HG03108 (cell line): ENCODE measurements at regions not wholly inside any gene's neighbourhood (a gene's known extent, or its start where the extent isn't known, plus 50 kb on each side); places are given as distances from the start of the nearest gene placed in this dataset.

Experiments used
- ATAC-seq: cut with Tn5 transposase; IDR thresholded peaks from one replicate; pipeline ENCODE4 v1.9.1; 2021; ENCODE audit warnings: moderate library complexity; ENCODE audit not compliant: unreplicated experiment

- ATAC-seq: no peak
These were observed 465.0 kb upstream of the ATP2B1 start for GRCh38 chr12:90173499-90174197.

- ATAC-seq: no peak
These were observed 463.9 kb upstream of the ATP2B1 start for GRCh38 chr12:90172524-90172923.

GRCh38 chr12:90170740-90171139 lies 462.1 kb upstream of the ATP2B1 start:
- no peak for ATAC-seq

GRCh38 chr12:90167518-90168208 lies 459.0 kb upstream of the ATP2B1 start:
- ATAC-seq: no peak

- ATAC-seq: no peak
These were observed 458.0 kb upstream of the ATP2B1 start for GRCh38 chr12:90166671-90167070.

- no peak for ATAC-seq
These were observed 457.4 kb upstream of the ATP2B1 start for GRCh38 chr12:90166012-90166411.

DNA sequence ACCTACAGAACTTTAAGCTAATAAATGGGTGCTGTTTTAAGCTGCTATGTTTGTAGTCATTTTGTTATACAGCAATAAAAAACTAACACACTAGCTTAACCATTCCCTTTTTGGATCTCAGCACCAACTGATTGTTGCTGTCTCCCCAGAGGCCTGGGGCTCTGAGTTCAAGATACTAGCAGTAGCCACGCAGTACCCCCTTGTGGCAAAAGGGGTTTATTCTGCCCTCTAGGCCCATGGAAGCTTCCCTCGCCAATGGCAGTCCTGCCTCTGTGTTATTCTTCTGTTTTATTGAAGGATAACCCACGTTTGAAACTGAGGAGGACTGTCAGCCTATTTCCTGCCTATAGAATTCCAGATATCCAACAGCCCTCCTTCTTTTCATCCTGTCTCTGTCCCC lies 455.3 kb upstream of the ATP2B1 start:
- ATAC-seq: no peak

GRCh38 chr12:90153827-90154226 lies 445.2 kb upstream of the ATP2B1 start:
- ATAC-seq: no peak

GRCh38 chr12:90152897-90153624 lies 444.4 kb upstream of the ATP2B1 start:
- ATAC-seq: no peak

- ATAC-seq: no peak
These were observed 442.9 kb upstream of the ATP2B1 start for GRCh38 chr12:90151491-90152015.

DNA sequence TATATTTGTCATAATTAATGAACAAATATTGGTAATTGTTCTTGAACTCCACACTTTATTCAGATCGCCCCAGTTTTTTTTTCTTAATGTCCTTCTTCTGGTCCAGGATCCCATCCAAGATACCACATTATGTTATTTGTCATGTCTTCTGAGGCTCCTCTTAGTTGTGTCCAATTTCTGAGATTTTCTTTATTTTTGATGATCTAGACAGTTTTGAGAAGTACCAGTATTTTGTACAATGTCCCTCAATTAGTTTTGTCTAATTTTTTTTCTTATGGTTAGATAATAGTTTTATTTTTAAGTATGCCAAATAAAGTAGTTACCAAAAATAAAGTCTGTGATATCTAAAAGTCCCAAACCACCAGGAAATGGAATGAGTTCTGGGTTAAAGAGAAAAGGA lies 440.8 kb upstream of the ATP2B1 start:
- ATAC-seq: no peak

GRCh38 chr12:90129366-90130030 lies 420.9 kb upstream of the ATP2B1 start:
- ATAC-seq: no peak

DNA sequence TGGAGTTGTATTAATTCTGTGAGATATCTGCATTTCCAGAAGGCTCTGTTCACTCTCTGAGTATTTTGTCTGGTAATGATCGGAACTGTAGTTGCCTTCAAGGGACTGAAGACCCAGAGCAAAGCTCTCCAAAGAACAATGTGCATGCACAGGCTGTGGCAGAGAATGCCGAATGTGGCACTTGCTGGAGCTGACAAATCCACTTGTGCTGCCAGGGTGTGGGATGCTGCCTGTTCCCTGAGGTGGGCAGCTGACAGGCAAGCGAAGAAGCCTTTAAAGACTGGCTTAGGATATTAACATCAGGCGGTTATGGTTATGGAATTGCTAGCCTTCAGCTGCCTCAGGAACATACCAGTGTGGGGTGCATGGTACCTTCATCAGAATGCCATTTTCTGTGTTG lies 419.9 kb upstream of the ATP2B1 start:
- no peak for ATAC-seq

DNA sequence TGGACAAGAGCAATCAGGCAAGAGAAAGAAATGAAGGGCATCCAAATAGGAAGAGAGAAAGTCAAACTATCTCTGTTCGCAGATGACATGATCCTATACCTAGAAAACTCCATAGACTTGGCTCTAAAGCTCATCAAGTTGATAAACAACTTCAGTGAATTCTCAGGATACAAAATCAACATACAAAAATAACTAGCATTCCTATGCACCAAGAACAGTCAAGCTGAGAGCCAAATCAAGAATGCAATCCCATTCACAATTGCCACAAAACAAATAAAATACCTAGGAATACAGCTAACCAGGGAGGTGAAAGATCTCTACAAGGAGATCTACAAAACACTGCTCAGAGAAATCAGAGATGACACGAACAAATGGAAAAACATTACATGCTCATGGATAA lies 417.5 kb upstream of the ATP2B1 start:
- ATAC-seq: no peak

GRCh38 chr12:90124914-90125313 lies 416.3 kb upstream of the ATP2B1 start:
- no peak for ATAC-seq

GRCh38 chr12:90124289-90124688 lies 415.7 kb upstream of the ATP2B1 start:
- ATAC-seq: no peak

- ATAC-seq: no peak
These were observed 414.0 kb upstream of the ATP2B1 start for GRCh38 chr12:90122681-90123080.

- no peak for ATAC-seq
These were observed 412.0 kb upstream of the ATP2B1 start for GRCh38 chr12:90120627-90121026.

- no peak for ATAC-seq
These were observed 404.0 kb upstream of the ATP2B1 start for GRCh38 chr12:90112666-90113065.

DNA sequence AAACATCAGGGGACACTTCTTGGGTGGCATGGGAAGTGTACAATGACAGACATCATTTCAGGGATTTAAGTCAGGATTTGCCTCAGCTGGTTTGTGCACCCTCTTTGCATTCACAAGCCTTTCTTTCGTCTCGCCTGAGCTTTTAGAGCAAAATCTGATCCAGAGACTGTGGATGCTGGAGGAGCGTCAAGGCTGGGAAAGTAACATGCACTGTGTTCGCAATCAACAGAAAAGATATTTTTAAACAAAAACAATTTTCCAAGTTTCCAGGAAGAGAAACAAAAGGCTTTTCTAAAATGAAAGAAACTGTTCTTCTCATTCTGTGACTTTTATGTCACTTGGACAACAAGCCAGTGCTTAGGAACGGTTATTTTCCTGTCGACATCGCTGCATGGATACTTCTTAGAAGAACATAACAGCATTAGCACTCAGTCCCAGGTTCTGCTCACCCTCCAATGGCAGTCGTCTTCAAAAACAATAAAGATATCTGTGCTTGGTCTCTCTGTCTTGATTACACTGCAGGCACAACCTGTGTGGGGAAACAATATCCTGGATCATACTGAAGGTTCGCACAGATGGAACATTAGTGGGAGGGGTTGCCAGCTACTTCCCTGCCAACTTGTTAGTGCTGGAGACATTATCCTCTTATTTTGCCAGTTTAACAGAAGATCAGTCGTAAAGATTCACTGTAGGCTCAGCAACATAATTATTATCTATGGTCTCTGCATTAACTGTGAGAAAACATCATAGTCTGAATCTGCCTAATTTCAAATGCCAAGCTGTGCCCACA lies 403.3 kb upstream of the ATP2B1 start:
- ATAC-seq: no peak
